SK-N-MC (cell line): ENCODE measurements at regions not wholly inside any gene's neighbourhood (a gene's known extent, or its start where the extent isn't known, plus 50 kb on each side); places are given as distances from the start of the nearest gene placed in this dataset.

Experiments used
- DNase-seq: peaks from one replicate; pipeline ENCODE4 v3.0.0-alpha.2; 2011; ENCODE audit warnings: low read depth, low spot score
- H3K27ac ChIP-seq: fragments of 200-600 bp; sonication (generic); 2 replicates; pipeline ENCODE4 v1.5.1; 2016; ENCODE audit warnings: mixed run types
- H3K36me3 ChIP-seq: fragments of 200-600 bp; sonication (generic); 2 replicates; pipeline ENCODE4 v1.6.1; 2017; ENCODE audit warnings: antibody characterized with exemption, low read length, mixed read lengths; ENCODE audit not compliant: insufficient read depth
- H3K4me3 ChIP-seq: fragments of 200-600 bp; sonication (generic); 2 replicates; pipeline ENCODE4 v1.5.1; 2016
- H3K9ac ChIP-seq: fragments of 200-600 bp; sonication (generic); 2 replicates; pipeline ENCODE4 v1.8.0; 2017; ENCODE audit warnings: mixed run types, mixed read lengths; ENCODE audit not compliant: insufficient read length
- H3K9me3 ChIP-seq: fragments of 200-600 bp; sonication (generic); 2 replicates; pipeline ENCODE4 v1.6.1; 2017; ENCODE audit warnings: low read depth, mild to moderate bottlenecking, antibody characterized with exemption, low read length, moderate library complexity, mixed read lengths
- EZH2 ChIP-seq: fragments of 200-600 bp; sonication (generic); IDR thresholded peaks from one replicate; pipeline ENCODE4 v1.6.1; 2017; ENCODE audit warnings: antibody characterized with exemption
- FOXP2 ChIP-seq: optimal IDR thresholded peaks from 2 replicates; pipeline ENCODE3; 2011; ENCODE audit warnings: mild to moderate bottlenecking, moderate library complexity; ENCODE audit not compliant: insufficient read depth; ENCODE audit errors: extremely low read length, control extremely low read depth
- POLR2AphosphoS5 ChIP-seq: IDR thresholded peaks from 2 replicates; pipeline ENCODE4 v1.6.1; 2012; ENCODE audit warnings: mild to moderate bottlenecking, low read depth, low read length, borderline replicate concordance

DNA sequence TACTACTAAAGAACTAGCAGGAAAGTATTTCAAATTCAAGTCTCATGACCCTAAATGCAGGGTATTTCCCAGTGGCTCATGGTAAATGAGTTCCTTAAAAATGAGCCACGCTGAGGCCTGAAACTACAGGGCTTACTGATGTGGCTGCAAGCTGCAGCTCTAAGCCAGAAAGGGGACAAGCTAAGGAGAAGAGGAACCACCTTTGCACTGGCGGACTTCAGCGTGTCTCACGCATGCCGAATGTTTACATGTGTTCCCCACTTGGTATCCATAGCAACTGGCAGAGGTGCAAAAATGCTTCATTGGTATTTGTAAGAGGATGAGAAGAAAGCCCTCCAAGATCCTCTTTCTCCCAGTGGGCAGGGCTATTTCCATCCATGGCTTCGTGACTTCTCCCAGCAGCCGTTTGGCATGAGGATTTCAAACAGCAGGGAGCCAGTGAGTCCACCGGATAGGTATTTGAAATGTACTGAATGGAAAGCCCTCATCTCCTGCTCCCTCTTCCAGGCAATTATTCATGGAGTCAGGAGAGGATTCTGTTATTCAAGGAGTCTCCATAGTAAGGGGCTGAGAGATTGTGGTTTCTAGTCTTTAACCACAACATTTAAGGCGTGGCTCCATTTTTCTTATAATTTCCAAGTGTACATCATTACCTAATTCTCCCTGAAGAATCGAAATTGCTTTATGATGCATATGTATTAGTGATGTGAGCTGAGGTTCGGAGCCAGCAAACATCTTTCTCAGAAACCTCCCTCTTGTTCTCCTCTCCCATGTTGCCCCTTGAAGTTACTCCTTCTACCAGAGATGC is 55.3 kb upstream of the CD44 start:
- TF ChIP-seq FOXP2 = no peak
- no peak for TF ChIP-seq EZH2
- TF ChIP-seq POLR2AphosphoS5 = no peak
- no peak overlapping the region for H3K4me3 ChIP-seq
- no peaks in the 10 kb centered on the region for H3K36me3 ChIP-seq
- no peak overlapping the region for H3K9ac ChIP-seq
- no peak for DNase-seq
- H3K9me3 ChIP-seq = no peaks in the 10 kb centered on the region
- H3K27ac ChIP-seq = no peak overlapping the region

- no peak overlapping the region for H3K27ac ChIP-seq
- DNase-seq = no peak
- H3K4me3 ChIP-seq = no peak overlapping the region
- no peak overlapping the region for H3K9ac ChIP-seq
- no peak for TF ChIP-seq POLR2AphosphoS5
- no peak for TF ChIP-seq FOXP2
- no peak for TF ChIP-seq EZH2
- no peaks in the 10 kb centered on the region for H3K9me3 ChIP-seq
- no peaks in the 10 kb centered on the region for H3K36me3 ChIP-seq
These were observed 54.0 kb upstream of the CD44 start for GRCh38 chr11:35084817-35085440.

DNA sequence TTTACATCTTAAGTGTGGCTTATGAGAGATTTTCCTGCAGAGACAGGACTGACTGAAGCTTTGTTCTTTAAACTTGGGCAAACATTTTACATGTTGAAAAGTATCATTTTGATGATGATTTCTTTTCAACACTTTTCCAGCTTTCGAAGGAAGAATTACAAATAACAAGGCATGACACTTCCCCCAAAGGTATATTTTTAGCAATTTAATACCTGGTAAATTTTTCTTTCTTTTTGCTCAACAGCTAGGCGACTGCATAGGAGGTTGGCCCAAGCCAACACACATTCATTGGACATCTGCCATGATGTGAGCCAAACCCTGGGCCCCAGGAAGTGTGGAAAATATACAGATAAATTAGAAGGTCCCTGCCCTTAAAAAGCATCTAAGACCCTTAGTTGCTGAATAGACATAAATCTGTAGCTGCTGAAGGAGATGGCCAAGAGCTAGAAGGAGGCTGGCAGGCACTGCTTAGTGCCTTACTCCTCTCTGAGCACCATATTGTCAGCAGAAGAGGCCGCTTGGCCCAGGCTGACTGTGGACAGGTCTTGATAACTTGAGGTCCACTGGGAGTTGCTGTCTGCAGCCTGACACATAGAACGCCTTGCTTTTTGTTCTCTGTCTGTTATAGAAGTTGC is 53.3 kb upstream of the CD44 start:
- DNase-seq = no peak
- Histone ChIP-seq H3K4me3 (no peak overlapping the region), H3K9me3 (no peaks in the 10 kb centered on the region), H3K27ac (no peak overlapping the region), H3K9ac (no peak overlapping the region), H3K36me3 (no peaks in the 10 kb centered on the region)
- no peak for TF ChIP-seq EZH2
- TF ChIP-seq POLR2AphosphoS5 = no peak

- no peak overlapping the region for H3K27ac ChIP-seq
- H3K36me3 ChIP-seq = no peaks in the 10 kb centered on the region
- no peaks in the 10 kb centered on the region for H3K9me3 ChIP-seq
- no peak for DNase-seq
- no peak overlapping the region for H3K9ac ChIP-seq
- no peak overlapping the region for H3K4me3 ChIP-seq
- no peak for TF ChIP-seq FOXP2
- TF ChIP-seq POLR2AphosphoS5 = no peak
- TF ChIP-seq EZH2 = no peak
These were observed 51.3 kb upstream of the CD44 start for GRCh38 chr11:35087648-35088047.

- Histone ChIP-seq H3K9me3 (no peaks in the 10 kb centered on the region), H3K4me3 (no peak overlapping the region), H3K27ac (no peak overlapping the region), H3K9ac (no peak overlapping the region), H3K36me3 (no peaks in the 10 kb centered on the region)
- DNase-seq = no peak
- no peak for TF ChIP-seq FOXP2
- TF ChIP-seq EZH2 = no peak
- no peak for TF ChIP-seq POLR2AphosphoS5
These were observed 50.7 kb upstream of the CD44 start for GRCh38 chr11:35088226-35088625.

DNA sequence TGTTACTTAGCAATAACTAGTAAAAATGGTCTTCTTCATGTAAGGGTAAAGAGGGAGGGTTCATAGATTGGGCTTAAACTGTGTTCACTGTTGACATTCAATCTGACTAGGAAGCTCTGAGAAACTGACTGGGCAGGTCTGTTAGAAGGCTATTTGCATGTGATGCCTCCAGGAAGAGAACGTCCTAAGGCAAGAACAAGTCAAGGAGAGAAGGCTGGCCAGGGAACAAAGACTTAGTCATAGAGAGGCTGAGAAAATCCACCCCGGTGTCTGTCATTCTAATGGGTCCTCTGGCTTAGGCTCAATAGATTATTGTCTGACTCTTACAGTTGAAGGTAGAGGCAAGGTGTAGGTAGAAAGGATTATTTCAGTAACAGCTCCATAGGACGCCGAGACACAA is 50.3 kb upstream of the CD44 start:
- no peaks in the 10 kb centered on the region for H3K36me3 ChIP-seq
- H3K4me3 ChIP-seq = no peak overlapping the region
- no peak for DNase-seq

More for the DNA sequence above, 50.3 kb upstream of the CD44 start:
- no peak overlapping the region for H3K27ac ChIP-seq
- H3K9ac ChIP-seq = no peak overlapping the region
- TF ChIP-seq FOXP2 (no peak), EZH2 (no peak), POLR2AphosphoS5 (no peak)
- no peaks in the 10 kb centered on the region for H3K9me3 ChIP-seq
